Inferior parietal cortex (tissue), 1 donor: ENCODE measurements at regions not wholly inside any gene's neighbourhood (a gene's known extent, or its start where the extent isn't known, plus 50 kb on each side); places are given as distances from the start of the nearest gene placed in this dataset.
"Not testable (repeated sequence)": the region's sequence is repeated elsewhere in the genome, so short reads cannot be mapped to it uniquely, and the experiment has no call there.

Experiments
- DNase-seq: peaks from one replicate; pipeline ENCODE4 v3.0.0-alpha.2; 2016; ENCODE audit errors: extremely low spot score

- no peak for DNase-seq
Observed at GRCh38 chr2:172287190-172287589, 140.2 kb upstream of the ITGA6 start.

GRCh38 chr2:172287605-172288315 is 139.6 kb upstream of the ITGA6 start:
- no peak for DNase-seq

GRCh38 chr2:172288603-172289002 is 138.8 kb upstream of the ITGA6 start:
- no peak for DNase-seq

GRCh38 chr2:172293952-172294351 is 133.4 kb upstream of the ITGA6 start:
- no peak for DNase-seq

GRCh38 chr2:172294983-172295382 is 132.4 kb upstream of the ITGA6 start:
- no peak for DNase-seq

- no peak for DNase-seq
Observed at GRCh38 chr2:172295677-172296076, 131.7 kb upstream of the ITGA6 start.

GRCh38 chr2:172296267-172297046 is 130.9 kb upstream of the ITGA6 start:
- no peak for DNase-seq

GRCh38 chr2:172297531-172297930 is 129.9 kb upstream of the ITGA6 start:
- no peak for DNase-seq

GRCh38 chr2:172297950-172298349 is 129.4 kb upstream of the ITGA6 start:
- no peak for DNase-seq

- no peak for DNase-seq
Observed at GRCh38 chr2:172299741-172300140, 127.6 kb upstream of the ITGA6 start.

GRCh38 chr2:172300851-172301250 is 126.5 kb upstream of the ITGA6 start:
- DNase-seq: no peak

- no peak for DNase-seq
Observed at GRCh38 chr2:172305066-172305465, 122.3 kb upstream of the ITGA6 start.

GRCh38 chr2:172307800-172308199 is 119.6 kb upstream of the ITGA6 start:
- no peak for DNase-seq

GRCh38 chr2:172308253-172308935 is 119.0 kb upstream of the ITGA6 start:
- no peak for DNase-seq

GRCh38 chr2:172311921-172312345 is 115.5 kb upstream of the ITGA6 start:
- DNase-seq: no peak

GRCh38 chr2:172313715-172314341 is 113.6 kb upstream of the ITGA6 start:
- no peak for DNase-seq

GRCh38 chr2:172315070-172315469 is 112.3 kb upstream of the ITGA6 start:
- DNase-seq: not testable (repeated sequence)

- DNase-seq: no peak
Observed at GRCh38 chr2:172322049-172322448, 105.3 kb upstream of the ITGA6 start.

GRCh38 chr2:172323256-172323655 is 104.1 kb upstream of the ITGA6 start:
- DNase-seq: no peak

- no peak for DNase-seq
Observed at GRCh38 chr2:172323861-172324597, 103.4 kb upstream of the ITGA6 start.

GRCh38 chr2:172326211-172326509 is 101.2 kb upstream of the ITGA6 start:
- DNase-seq: no peak
